Brain pericyte (primary cell): ENCODE measurements at regions not wholly inside any gene's neighbourhood (a gene's known extent, or its start where the extent isn't known, plus 50 kb on each side); places are given as distances from the start of the nearest gene placed in this dataset.

ENCODE experiments used
- DNase-seq: peaks from one replicate; pipeline ENCODE4 v3.0.0-alpha.2; 2012; ENCODE audit warnings: low read depth, low spot score

GRCh38 chr10:21327289-21327993 lies 198.0 kb downstream of the SKIDA1 start:
- no peak for DNase-seq

DNA sequence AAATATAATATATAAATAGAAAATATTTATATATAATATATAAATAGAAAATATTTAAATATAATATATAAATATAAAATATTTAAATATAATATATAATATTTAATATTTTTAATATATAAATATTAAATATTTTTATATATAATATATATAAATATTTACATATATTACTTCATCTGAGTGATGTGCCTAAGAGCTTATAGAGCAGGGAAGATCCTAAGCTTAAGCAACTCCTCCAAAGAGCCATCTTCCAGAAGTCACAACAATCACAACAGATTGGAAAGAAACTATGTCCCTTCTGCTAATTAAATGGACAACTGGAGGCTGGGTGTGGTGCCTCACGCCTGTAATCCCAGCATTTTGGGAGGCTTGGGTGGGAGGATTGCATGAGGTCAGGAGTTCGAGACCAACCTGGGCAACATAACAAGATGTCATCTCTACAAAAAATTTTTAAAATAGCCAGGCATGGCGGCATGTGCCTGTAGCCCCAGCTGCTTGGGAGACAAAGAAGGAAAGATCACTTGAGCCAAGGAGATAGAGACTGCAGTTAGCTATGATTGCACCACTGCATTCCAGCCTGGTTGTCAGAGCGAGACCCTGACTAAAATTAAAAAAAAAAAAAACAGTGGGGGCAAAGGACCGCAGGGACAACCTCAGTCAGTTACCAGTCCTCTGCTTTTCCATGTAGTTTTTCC lies 198.7 kb downstream of the SKIDA1 start:
- no peak for DNase-seq

DNA sequence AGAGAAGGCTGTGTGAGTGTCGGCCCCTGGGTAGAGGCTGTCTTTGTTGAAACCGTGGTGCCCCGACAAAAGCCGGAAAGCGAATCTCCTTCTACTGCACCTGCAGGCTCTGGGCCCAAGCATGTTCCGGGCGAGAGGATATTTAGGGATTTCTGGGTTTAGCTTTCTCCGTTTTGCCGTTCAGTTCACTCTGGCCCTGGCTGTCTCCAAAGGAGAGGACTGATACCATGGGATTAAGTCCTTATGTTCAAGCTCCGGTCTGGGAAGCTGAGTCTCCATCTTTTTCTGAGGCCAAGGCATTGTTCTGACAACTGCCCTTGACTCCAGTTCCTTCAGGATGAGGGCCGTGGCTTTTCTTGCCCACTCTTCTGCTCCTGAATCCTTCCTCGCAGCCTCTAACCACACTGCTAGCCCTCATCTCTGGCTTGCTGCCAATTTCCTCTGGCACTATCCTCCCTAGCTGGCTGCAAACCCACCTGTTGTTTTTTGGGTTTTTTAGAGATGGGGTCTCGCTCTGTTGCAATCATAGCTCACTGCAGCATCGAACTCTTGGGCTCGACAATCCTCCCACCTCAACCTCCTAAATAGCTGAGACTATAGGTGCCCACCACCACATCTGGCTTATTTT lies 206.8 kb downstream of the SKIDA1 start:
- DNase-seq: no peak

DNA sequence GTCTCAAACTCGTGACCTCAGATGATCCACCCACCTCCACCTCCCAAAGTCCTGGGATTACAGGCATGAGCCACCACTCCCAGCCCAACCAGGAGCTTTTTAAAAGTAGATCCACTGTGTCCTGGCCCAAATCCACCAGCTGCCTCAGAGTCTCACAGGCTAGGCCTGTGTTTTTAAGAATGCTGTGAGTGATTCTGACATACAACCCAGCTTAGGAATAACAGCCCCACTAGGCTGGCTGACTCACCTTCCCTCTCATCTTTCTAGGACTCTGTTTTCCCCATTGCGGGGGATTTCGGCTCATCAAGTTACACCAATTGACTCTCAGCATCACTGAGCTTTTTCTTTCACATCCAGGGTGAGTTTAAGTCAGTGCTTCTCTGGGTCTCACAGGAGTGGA lies 207.6 kb downstream of the SKIDA1 start:
- no peak for DNase-seq

DNA sequence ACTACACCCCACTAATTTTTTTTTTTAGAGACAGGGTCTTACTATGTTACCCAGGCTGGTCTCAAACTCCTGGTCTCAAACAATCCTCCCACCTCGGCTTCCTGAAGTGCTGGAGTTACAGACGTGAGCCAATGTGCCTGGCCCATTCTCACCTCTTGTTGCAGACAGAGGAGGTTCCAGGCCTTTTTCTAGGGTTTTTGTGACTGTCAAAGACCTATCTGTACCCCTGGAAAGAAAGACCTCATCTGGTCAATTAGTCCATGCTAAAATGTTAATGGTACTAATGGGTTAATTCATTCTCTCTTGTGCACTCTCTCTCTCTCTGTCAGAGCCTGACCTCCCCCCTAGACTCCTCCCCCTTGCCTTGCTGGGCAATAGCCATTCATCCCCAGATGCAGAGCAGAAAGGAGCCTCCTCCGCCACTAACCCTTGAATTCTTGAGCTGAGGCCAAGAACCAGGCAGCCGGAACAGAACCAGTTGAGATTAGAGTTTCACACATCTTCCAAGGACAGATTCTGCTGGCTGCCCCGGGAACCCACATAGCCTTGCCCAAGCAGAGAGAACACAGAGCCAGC lies 209.7 kb downstream of the SKIDA1 start:
- no peak for DNase-seq

DNA sequence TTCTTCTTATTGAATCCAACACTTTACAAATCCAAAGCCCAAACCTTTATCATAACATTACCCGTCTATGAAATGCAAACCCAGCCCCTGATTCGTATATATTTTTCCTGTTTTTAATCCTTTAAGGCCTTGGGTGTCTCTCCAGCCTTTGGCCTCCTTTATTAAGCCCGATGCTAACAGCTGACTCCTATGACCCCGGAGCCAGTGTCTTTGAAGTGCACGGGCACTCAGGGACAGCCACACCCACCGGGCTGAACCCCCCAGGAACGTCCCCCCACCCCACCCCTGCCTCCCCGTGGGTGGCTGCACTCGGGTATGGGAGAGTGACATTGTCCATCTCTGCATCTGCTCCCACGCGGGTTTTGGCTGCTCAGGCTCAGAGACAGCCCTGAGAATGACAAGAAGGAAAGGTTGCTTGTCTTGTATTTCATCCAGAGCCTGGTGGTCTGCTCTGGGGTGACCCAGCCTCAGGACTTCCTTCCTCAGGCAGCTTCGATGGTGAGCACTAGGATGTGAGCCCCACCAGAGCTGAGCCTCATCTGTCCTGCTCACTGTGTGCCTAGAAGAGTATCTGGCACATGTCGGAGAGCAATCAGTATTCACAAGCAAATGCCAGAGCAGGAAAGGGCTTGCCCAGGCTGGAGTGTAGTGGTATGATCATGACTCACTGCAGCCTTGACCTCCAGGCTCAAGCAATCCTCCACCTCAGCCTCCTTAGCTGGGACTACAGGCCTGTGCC lies 210.4 kb downstream of the SKIDA1 start:
- no peak for DNase-seq

DNA sequence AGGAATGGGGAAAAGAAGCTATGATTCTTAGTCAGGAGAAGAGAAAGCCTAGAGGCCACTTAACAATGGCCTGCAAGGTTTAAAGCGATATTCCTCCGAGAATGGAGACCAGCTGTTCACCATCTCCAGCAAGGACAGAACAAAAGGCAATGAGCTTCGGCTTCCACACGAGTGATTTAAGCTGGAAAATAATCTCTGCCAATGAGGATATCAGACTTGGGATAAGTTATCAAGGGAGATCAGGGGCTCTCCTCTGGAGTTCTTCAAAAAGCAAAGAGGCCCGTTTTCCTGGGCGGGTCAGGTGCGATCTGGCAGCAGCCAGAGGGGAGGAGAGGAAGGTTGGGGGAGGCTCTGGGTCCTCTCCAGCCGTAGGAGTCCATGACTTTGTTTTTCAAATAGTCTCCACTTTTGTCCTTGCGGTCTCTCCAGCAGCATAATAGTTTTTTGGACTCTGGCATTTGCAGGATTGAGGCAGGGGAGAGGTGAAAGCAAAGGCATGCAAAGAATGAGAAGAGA lies 211.3 kb downstream of the SKIDA1 start:
- no peak for DNase-seq

DNA sequence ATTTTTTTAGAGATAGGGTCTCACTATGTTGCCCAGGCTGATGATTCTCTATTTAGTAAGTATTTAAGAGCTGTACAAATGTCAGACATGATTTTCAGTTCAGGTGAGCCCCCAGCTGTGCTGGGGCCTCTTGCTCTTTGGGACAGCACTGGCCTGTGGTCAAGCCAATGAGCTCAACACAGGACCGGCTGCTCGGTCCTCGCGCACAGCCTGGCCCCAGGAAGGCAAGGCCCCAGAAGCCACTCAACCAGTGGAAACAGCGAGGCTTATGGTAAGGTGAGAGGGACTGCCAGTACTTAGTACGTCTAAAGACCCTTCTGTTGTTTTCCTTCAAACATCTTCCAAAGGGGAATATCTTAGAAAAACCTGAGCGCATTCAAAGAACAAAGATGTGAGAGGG lies 211.8 kb downstream of the SKIDA1 start:
- DNase-seq: no peak

DNA sequence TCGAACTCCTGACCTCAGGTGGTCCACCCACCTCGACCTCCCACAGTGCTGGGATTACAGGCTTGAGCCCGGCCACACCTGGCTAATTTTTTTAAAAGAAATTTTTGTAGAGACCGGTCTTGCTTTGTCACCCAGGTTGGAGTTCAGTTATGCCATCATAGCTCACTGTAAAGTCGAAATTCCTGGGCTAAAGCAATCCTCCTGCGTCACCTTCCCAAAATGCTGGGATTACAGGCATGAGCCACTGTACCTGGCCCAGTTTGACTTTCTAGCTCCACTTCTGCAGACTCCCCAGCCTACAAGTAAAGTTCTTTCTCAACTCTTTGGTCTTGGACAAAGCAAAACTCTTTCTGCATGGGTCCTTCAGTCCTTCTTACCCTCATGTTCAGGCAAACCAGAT lies 214.1 kb downstream of the SKIDA1 start:
- DNase-seq: no peak

DNA sequence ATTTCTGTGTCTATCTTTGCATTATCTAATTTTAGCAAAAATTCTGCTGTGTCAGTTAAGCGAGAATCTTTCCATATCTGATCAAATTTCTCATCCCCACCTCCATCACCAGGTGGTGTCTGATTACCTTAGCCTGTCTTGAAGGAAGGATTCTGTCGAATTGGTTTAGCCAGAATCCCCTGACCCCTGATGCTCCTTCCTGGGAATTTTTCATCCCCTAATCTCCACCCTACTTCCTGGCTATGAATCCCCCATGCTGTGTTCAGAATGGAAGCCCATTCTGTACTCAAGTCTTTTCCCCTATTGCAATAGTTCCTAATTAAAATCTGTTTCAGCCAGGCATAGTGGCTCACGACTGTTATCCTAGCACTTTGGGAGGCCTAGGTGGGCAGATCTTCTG lies 216.1 kb downstream of the SKIDA1 start:
- no peak for DNase-seq

DNA sequence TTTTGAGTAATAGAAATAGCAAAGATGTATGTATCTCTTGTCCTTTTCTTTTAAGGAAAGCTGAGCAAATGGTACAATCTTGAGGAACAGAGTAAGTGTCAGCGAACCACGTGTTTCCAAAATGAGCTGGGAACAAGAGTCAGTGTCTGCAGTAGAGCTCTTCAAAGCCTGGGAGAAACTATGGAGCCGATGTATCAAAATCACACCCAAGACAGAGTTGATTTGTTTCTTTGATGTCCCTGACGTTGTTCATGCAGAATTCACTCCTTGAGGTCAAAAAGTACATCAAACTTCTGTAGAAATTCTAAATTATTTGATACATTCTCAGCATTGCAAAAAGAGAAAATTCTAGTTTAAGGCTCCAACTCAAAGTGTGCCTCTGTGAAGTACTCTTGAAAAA lies 216.5 kb downstream of the SKIDA1 start:
- no peak for DNase-seq

GRCh38 chr10:21308018-21308417 lies 217.5 kb downstream of the SKIDA1 start:
- DNase-seq: no peak

- no peak for DNase-seq
Observed at GRCh38 chr10:21304608-21305007, 220.9 kb downstream of the SKIDA1 start.

GRCh38 chr10:21304198-21304597 lies 221.3 kb downstream of the SKIDA1 start:
- no peak for DNase-seq

DNA sequence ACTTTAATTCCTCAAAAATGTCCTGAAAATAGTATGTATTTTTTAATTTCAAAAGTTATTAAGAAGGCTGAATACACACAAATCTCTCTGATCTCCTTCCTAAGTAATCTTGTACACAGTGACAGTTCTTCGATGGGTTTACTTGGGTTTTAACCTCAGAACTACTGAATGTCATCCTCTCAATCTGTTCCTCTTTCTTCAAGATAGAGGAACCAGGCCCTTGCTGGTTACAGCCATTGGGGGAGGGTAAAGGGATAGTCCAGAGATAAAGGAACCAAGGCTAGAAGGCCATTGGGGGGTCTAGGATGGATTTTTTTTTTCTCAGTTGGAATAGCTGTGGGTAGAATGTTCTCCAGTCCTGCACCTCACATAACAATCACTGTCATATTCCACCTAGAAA lies 224.9 kb downstream of the SKIDA1 start:
- DNase-seq: no peak

DNA sequence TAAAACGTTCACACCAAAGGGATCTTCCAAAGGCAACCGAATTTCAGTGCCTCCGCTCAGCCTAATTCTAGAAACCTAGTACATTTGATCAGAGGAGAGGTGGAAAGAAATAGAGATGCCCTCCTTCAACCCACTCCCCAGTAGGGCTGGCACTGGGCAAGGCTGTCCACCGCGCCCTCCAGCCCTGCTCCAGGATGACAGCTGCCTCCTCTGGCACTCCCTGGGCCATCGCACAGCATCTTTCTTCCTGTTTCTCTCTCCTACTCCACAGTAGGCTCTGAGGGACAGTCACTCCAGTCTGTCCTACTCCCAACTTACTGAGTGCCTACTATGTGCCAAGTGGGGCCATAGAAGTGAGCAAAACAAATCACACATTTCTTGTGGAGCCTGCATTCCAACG lies 226.2 kb downstream of the SKIDA1 start:
- no peak for DNase-seq

- DNase-seq: no peak
Observed at GRCh38 chr10:21298701-21299100, 226.8 kb downstream of the SKIDA1 start.

- DNase-seq: no peak
Observed at GRCh38 chr10:21297603-21298383, 227.7 kb downstream of the SKIDA1 start.

DNA sequence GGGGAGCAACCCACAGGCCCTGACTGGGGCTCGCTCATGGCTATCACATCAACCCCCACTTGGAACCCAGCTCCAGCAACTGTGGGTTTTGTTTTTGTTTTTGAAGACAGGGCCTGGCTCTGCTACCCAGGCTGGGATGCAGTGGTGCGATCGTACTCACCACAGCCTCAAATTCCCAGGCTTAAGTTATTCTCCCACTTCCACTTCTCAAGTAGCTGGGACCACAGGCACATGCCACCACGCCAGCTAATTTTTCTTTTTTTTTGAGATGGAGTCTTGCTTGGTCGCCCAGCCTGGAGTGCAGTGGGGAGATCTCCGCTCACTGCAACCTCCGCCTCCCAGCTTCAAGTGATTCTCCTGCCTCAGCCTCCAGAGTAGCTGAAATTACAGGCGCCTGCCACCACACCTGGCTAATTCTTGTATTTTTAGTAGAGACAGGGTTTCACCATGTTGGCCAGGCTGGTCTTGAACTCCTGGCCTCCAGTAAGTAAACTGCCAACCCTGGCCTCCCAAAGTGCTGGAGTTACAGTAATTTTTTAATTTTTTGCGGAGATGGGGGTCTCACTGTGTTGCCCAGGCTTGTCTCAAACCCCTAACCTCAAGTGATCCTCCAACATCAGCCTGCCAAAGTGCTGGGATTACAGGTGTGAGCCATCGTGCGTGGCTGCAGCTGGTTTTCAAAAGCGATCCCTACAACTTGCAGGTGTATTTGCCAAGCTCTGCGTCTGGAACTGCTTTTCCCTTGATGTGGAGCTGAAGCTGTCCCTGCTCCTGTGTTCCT lies 228.7 kb downstream of the SKIDA1 start:
- DNase-seq: no peak
